ENCODE measurements at regions not wholly inside any gene's neighbourhood (a gene's known extent, or its start where the extent isn't known, plus 50 kb on each side); places are given as distances from the start of the nearest gene placed in this dataset.

DNA sequence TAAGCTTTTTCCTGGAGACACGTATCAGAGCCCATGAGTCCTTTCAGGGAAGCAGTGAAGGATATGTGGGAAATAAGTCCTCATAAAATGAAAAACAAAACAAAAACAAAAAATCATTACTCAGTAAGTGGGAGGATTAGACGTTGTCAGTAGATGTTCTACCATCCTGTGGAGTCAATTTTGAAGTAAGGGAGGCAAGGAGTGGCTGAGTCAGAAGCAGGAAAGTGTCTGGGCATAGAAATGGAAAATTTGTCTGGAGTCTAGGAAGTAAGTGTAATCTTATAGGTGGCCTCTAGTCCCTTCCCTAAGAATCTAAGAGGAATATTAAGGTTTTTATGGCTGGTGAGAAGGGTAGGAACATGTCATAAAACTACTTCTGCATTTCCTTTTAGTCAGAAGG is 339.8 kb upstream of the SEMA6D start:
- Histone ChIP-seq H3K9me3 (replicated peaks; ENCODE audit: low read length) (no peaks in the 10 kb centered on the region), H3K9ac (ENCODE audit: low read depth, low read length) (no peak overlapping the region)

DNA sequence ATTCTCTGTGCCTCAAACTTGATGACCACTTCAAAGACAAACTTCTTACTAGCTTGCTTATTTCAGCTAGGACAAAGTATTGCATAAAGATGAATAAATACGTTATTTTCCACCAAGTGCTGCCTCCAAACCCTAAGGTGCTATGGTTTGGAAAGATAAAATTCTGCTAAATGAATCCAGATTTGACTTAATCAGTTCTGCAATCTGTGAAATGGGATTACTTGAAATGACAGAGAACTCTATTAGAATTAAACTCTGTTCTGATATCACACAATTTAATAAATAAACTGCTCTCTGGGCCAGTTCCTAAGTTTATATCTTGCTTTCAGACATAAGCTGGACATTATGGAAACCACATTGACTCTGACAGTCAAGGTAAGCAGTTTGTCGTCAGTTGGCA is 338.8 kb upstream of the SEMA6D start:
- Histone ChIP-seq H3K36me3 (ENCODE audit: insufficient read depth, low read length) (no peaks in the 10 kb centered on the region), H3K4me3 (ENCODE audit: low read length) (no peak overlapping the region), H3K27me3 (ENCODE audit: control insufficient read depth, insufficient read depth, low read length) (no peaks in the 10 kb centered on the region), H3K4me2 (ENCODE audit: low read length) (no peak overlapping the region), H3K9ac (ENCODE audit: low read depth, low read length) (no peak overlapping the region), H3K4me1 (ENCODE audit: control insufficient read depth, insufficient read depth, low read length) (peaks cover 1% of the 10 kb centered on the region), H3K9me3 (replicated peaks; ENCODE audit: low read length) (no peaks in the 10 kb centered on the region)

More for the DNA sequence above, 339.8 kb upstream of the SEMA6D start:
- H3K4me2 ChIP-seq (ENCODE audit: low read length) = no peak overlapping the region
- no peak overlapping the region for H3K4me3 ChIP-seq (ENCODE audit: low read length)
- H3K4me1 ChIP-seq (ENCODE audit: control insufficient read depth, insufficient read depth, low read length) = no peaks in the 10 kb centered on the region
- H3K36me3 ChIP-seq (ENCODE audit: insufficient read depth, low read length) = no peaks in the 10 kb centered on the region
- no peaks in the 10 kb centered on the region for H3K27me3 ChIP-seq (ENCODE audit: control insufficient read depth, insufficient read depth, low read length)

DNA sequence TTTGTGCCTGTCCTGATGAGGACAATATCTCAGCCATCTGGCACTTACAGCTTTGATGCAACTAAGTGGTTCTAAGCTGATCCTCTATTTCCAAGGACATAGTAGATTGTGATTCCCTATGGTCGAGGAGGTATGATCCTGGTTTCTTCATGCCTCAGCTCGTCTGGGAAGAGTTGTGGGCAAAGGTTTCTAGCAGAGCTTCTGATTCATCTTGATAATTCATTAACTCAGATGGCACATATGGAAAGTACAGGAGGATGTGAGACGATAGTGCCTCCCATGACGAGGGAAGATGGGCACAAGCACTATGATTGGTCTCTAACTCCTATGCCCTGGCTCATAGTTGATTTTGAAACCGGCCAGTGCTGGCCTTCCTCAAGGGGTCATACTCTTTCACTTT is 334.2 kb upstream of the SEMA6D start:
- Histone ChIP-seq H3K4me1 (ENCODE audit: control insufficient read depth, insufficient read depth, low read length) (peaks cover 12% of the 10 kb centered on the region), H3K36me3 (ENCODE audit: insufficient read depth, low read length) (no peaks in the 10 kb centered on the region), H3K9ac (ENCODE audit: low read depth, low read length) (no peak overlapping the region), H3K27me3 (ENCODE audit: control insufficient read depth, insufficient read depth, low read length) (no peaks in the 10 kb centered on the region), H3K9me3 (replicated peaks; ENCODE audit: low read length) (no peaks in the 10 kb centered on the region), H3K4me3 (ENCODE audit: low read length) (no peak overlapping the region), H3K4me2 (ENCODE audit: low read length) (no peak overlapping the region)

DNA sequence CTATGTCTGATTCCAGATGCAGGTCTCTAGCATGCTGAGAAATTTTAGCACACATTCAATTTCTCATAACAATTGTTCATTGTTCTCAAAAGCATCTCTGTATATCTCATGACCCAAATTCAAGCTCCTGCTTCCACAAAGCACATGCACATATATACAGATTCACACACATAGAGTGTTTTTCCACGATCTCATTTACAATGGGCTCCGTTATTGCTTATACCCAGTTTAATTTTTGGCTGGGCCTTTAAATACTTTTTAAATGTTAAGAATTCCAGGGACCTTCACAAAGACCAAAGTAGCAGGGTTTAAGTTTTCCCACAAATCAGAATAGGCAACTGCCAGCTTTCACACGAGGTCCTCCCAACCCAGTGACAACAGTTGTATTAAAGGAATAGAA is 333.5 kb upstream of the SEMA6D start:
- H3K4me1 ChIP-seq (ENCODE audit: control insufficient read depth, insufficient read depth, low read length) = peaks cover 12% of the 10 kb centered on the region
- H3K4me2 ChIP-seq (ENCODE audit: low read length) = peak overlapping the region; percentile 12
- H3K9ac ChIP-seq (ENCODE audit: low read depth, low read length) = no peak overlapping the region
- H3K36me3 ChIP-seq (ENCODE audit: insufficient read depth, low read length) = no peaks in the 10 kb centered on the region
- no peaks in the 10 kb centered on the region for H3K9me3 ChIP-seq (replicated peaks; ENCODE audit: low read length)
- H3K27me3 ChIP-seq (ENCODE audit: control insufficient read depth, insufficient read depth, low read length) = no peaks in the 10 kb centered on the region
- H3K4me3 ChIP-seq (ENCODE audit: low read length) = no peak overlapping the region

DNA sequence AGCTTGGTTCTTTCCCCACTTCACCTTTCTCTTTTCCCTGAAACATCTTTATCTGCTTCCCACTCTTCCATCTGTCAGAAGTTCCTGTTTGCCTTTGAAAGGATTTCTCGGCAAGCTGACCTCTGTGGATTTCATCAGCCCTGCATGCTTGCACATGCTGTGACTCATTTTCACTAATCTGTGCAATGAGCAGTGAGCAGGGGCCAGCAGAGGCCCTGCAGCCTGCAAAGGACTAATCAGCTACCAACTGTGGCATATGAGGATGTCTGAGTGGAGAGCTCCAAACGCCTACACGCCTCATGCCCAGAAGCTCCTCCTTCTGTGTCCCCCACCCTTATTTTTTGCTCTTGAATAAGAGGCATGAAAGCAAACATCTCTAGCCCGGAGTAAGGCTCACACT is 333.0 kb upstream of the SEMA6D start:
- H3K4me2 ChIP-seq (ENCODE audit: low read length) = peak overlapping the region; percentile 12
- no peak overlapping the region for H3K9ac ChIP-seq (ENCODE audit: low read depth, low read length)
- H3K9me3 ChIP-seq (replicated peaks; ENCODE audit: low read length) = no peaks in the 10 kb centered on the region
- H3K4me1 ChIP-seq (ENCODE audit: control insufficient read depth, insufficient read depth, low read length) = peaks cover 12% of the 10 kb centered on the region
- H3K4me3 ChIP-seq (ENCODE audit: low read length) = no peak overlapping the region
- H3K27me3 ChIP-seq (ENCODE audit: control insufficient read depth, insufficient read depth, low read length) = no peaks in the 10 kb centered on the region
- no peaks in the 10 kb centered on the region for H3K36me3 ChIP-seq (ENCODE audit: insufficient read depth, low read length)

DNA sequence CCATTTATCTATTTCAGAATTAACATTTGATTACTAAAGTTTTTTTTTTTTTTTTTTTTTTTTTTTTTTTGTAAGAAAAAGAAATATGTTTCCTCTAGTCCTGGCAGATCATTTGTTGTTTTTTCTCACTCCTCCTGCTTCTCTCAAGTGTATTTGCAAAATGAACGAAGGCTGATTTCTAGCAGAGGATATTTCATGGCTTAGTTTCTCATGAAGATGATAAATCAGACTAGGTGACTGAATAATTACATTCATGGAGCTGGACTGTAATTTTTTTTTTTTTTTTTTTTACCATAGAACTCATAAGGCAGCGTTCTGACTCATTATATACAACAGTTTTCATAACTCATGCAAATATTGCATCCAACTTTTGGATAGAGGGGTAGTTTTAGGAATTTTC is 332.5 kb upstream of the SEMA6D start:
- Histone ChIP-seq H3K4me2 (ENCODE audit: low read length) (peak overlapping the region; percentile 12), H3K4me1 (ENCODE audit: control insufficient read depth, insufficient read depth, low read length) (peaks cover 12% of the 10 kb centered on the region), H3K27me3 (ENCODE audit: control insufficient read depth, insufficient read depth, low read length) (no peaks in the 10 kb centered on the region), H3K4me3 (ENCODE audit: low read length) (no peak overlapping the region), H3K9me3 (replicated peaks; ENCODE audit: low read length) (no peaks in the 10 kb centered on the region), H3K9ac (ENCODE audit: low read depth, low read length) (no peak overlapping the region), H3K36me3 (ENCODE audit: insufficient read depth, low read length) (no peaks in the 10 kb centered on the region)

DNA sequence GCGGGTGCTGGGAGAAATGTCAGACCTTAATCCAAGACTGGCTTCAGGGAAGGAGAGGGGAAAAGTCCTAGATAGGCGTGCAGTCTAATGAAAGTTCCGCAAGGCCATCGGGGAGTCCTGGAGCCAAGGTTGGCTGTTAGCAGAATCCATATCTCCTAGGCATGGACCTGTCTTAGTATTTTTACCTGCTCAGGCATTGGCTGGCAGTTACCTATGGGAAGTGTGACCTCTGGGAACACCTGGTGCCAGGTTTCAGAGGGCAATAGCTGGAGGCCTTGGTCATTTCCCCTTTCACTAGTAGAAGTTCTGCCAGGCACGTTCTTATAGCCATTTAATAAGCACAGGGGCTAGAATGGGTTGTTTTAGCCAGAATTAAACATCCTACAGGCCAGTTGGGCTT is 330.8 kb upstream of the SEMA6D start:
- no peak overlapping the region for H3K4me3 ChIP-seq (ENCODE audit: low read length)
- H3K27me3 ChIP-seq (ENCODE audit: control insufficient read depth, insufficient read depth, low read length) = peaks cover 7% of the 10 kb centered on the region
- no peaks in the 10 kb centered on the region for H3K9me3 ChIP-seq (replicated peaks; ENCODE audit: low read length)
- H3K4me1 ChIP-seq (ENCODE audit: control insufficient read depth, insufficient read depth, low read length) = peaks cover 12% of the 10 kb centered on the region
- no peak overlapping the region for H3K4me2 ChIP-seq (ENCODE audit: low read length)
- H3K36me3 ChIP-seq (ENCODE audit: insufficient read depth, low read length) = no peaks in the 10 kb centered on the region
- no peak overlapping the region for H3K9ac ChIP-seq (ENCODE audit: low read depth, low read length)

DNA sequence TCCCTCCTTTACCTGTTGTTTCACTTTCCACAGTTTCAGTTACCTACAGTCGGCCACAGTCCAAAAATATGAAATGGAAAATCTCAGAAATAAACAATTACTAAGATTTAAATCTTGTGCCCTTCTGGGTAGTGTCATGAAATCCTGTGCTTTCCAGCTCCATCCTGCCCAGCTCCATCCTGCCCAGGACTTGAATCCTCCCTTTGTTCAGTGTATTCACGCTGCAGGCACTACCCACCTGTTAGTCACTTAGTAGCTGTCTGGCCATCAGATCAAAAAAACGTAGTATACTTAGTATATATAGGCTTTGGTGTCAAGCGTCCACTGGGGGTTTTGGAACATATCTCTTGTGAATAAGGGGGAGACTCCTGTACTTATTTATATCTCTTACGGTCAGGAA is 329.0 kb upstream of the SEMA6D start:
- Histone ChIP-seq H3K4me3 (ENCODE audit: low read length) (no peak overlapping the region), H3K4me2 (ENCODE audit: low read length) (no peak overlapping the region), H3K9me3 (replicated peaks; ENCODE audit: low read length) (no peaks in the 10 kb centered on the region), H3K9ac (ENCODE audit: low read depth, low read length) (no peak overlapping the region), H3K36me3 (ENCODE audit: insufficient read depth, low read length) (no peaks in the 10 kb centered on the region), H3K27me3 (ENCODE audit: control insufficient read depth, insufficient read depth, low read length) (peaks cover 8% of the 10 kb centered on the region), H3K4me1 (ENCODE audit: control insufficient read depth, insufficient read depth, low read length) (peaks cover 12% of the 10 kb centered on the region)

DNA sequence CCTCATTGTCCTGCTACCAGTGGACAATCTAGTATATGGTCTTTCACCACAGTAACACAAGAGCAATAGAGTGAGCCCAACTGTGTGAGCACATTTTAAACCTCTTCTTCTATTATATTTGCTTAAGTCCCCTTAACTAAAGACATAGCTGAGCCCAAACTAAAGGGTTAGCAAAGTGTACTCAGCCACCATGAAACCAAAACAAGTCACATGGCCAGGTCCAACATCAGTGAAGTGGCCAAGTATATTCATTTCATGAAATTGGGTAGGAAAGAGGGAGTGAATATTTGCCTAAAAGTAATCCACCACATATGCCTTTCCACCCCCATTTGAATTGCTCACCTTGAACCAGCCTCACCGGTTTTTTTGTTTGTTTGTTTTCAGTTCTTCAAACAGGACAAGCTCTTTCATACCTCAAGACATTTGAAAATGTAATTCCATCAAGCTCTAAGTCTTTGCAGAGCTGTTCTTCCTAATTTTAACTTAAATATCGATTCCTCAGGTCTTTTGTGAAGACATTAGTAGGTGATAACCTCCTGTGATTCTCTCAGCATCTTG is 327.0 kb upstream of the SEMA6D start:
- Histone ChIP-seq H3K4me2 (ENCODE audit: low read length) (no peak overlapping the region), H3K9ac (ENCODE audit: low read depth, low read length) (no peak overlapping the region), H3K4me3 (ENCODE audit: low read length) (no peak overlapping the region)

DNA sequence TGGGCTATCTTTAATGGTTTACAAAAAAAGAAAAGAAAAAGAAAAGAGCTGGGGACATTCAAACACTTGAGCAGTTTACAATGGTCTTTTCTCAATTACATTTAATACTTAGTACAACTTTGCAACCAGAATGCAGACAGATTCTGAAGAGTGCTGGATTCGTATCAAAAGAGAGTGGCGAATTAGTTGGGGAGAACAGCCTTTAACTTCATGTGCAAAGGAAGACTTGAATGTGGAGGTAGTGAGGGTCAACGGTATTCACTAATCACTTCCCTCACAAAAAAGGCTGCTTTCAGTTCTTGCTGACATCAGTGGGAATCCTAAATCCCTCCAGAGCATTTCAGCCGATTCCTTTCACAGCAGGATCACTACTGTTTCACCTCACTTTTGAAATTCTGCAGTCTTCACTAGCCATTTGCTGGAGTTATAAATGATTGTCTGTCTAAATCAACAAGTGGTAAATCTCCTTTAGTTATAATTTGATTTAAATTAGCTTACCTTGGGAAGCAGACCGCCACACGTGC is 323.0 kb upstream of the SEMA6D start:
- no peak overlapping the region for H3K4me3 ChIP-seq (ENCODE audit: low read length)
- H3K27me3 ChIP-seq (ENCODE audit: control insufficient read depth, insufficient read depth, low read length) = peaks cover 8% of the 10 kb centered on the region
- no peak overlapping the region for H3K9ac ChIP-seq (ENCODE audit: low read depth, low read length)
- H3K4me1 ChIP-seq (ENCODE audit: control insufficient read depth, insufficient read depth, low read length) = no peaks in the 10 kb centered on the region
- H3K36me3 ChIP-seq (ENCODE audit: insufficient read depth, low read length) = no peaks in the 10 kb centered on the region
- H3K9me3 ChIP-seq (replicated peaks; ENCODE audit: low read length) = no peaks in the 10 kb centered on the region
- no peak overlapping the region for H3K4me2 ChIP-seq (ENCODE audit: low read length)

More for the DNA sequence above, 327.0 kb upstream of the SEMA6D start:
- Histone ChIP-seq H3K27me3 (ENCODE audit: control insufficient read depth, insufficient read depth, low read length) (peaks cover 8% of the 10 kb centered on the region), H3K9me3 (replicated peaks; ENCODE audit: low read length) (no peaks in the 10 kb centered on the region), H3K36me3 (ENCODE audit: insufficient read depth, low read length) (no peaks in the 10 kb centered on the region), H3K4me1 (ENCODE audit: control insufficient read depth, insufficient read depth, low read length) (no peaks in the 10 kb centered on the region)

DNA sequence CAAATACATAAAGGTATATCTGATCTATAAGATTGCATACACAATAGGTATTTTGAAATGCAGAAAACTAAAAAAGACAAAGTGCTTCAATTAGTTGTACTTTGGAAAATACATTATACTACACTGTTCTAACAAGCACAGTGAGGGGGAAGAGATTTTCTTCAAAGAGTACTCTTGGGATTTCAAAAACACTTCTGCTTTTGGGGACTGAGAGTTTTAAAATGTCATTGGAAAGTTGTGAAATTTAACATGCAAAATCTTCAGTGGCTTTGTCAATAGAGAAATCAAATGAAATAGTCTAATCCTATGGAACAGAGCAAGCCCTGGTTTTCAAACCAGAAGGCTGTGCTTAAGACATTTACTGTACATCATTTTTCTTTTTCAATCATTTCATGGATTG is 322.2 kb upstream of the SEMA6D start:
- Histone ChIP-seq H3K4me3 (ENCODE audit: low read length) (no peak overlapping the region), H3K36me3 (ENCODE audit: insufficient read depth, low read length) (no peaks in the 10 kb centered on the region), H3K9me3 (replicated peaks; ENCODE audit: low read length) (no peaks in the 10 kb centered on the region), H3K27me3 (ENCODE audit: control insufficient read depth, insufficient read depth, low read length) (peaks cover 8% of the 10 kb centered on the region), H3K4me2 (ENCODE audit: low read length) (no peak overlapping the region), H3K4me1 (ENCODE audit: control insufficient read depth, insufficient read depth, low read length) (no peaks in the 10 kb centered on the region), H3K9ac (ENCODE audit: low read depth, low read length) (no peak overlapping the region)

DNA sequence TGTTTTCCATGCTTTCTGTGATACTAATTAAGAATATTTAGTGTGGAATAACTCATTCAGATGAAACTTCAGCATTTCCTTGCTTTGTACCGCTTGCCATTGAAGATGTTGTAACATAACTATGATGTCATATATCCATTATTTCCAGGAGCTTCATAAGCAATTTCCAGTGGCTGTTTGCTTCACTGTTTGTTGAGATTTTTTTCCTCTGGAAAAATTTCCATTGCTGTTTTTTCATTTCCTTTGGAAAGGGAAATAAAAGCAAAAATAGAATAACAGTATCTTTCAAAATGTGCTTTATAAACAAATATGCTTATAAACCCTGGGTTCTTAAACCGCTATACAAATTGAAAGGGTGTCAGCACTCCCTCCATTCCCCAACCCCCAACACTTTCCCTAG is 319.6 kb upstream of the SEMA6D start:
- Histone ChIP-seq H3K4me3 (ENCODE audit: low read length) (no peak overlapping the region), H3K27me3 (ENCODE audit: control insufficient read depth, insufficient read depth, low read length) (no peaks in the 10 kb centered on the region), H3K9me3 (replicated peaks; ENCODE audit: low read length) (no peaks in the 10 kb centered on the region), H3K9ac (ENCODE audit: low read depth, low read length) (no peak overlapping the region), H3K36me3 (ENCODE audit: insufficient read depth, low read length) (no peaks in the 10 kb centered on the region), H3K4me2 (ENCODE audit: low read length) (no peak overlapping the region), H3K4me1 (ENCODE audit: control insufficient read depth, insufficient read depth, low read length) (no peaks in the 10 kb centered on the region)

All from skeletal muscle satellite cell (primary cell).